ENCODE measurements at regions not wholly inside any gene's neighbourhood (a gene's known extent, or its start where the extent isn't known, plus 50 kb on each side); places are given as distances from the start of the nearest gene placed in this dataset.
"Not testable (repeated sequence)": the region's sequence is repeated elsewhere in the genome, so short reads cannot be mapped to it uniquely, and the experiment has no call there.

GRCh38 chr18:78241535-78242253, 737.9 kb upstream of the SALL3 start:
- DNase-seq, result no peak

GRCh38 chr18:78242254-78242643, 737.4 kb upstream of the SALL3 start:
- no peak for DNase-seq

DNA sequence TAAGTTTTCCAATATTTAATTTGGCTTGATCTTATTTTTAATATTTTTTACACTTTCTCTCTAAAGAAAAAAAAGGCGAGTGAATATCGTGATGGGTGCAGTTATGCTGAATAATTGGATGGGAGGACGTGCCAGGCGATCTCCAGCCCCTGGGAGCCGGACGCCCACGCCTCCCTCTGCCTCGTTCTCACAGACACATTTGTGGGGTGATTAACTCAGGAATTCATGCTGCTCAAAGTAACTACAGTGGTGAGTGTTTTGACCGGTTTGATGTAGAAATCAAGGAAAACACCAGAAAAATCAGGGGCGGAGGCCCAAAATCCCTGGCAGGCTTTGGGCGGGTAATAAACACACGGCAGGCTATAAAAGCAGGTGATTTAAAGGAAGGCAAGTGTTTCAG, 736.8 kb upstream of the SALL3 start:
- no peak for DNase-seq

- DNase-seq, result no peak
These were observed 734.8 kb upstream of the SALL3 start for GRCh38 chr18:78244779-78245178.

DNA sequence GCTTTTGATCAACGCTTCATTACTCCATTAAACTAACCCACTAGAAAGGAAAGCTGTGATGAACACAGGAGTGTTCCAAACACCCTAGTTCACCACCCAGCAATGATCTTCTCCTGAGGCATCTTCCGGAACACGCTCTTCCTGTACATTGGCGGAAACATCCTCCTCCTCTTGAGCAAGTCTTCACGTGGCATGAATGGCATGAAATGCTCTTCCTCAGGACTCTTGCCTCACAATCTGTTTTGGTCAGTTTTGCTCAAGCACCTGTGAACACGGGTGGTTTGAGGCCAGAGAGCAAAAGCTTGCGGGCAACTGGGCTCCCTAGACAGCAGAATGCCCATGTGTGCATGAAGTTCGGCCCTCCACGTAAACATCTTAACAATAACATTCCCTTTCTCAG, 734.2 kb upstream of the SALL3 start:
- DNase-seq, result no peak

DNA sequence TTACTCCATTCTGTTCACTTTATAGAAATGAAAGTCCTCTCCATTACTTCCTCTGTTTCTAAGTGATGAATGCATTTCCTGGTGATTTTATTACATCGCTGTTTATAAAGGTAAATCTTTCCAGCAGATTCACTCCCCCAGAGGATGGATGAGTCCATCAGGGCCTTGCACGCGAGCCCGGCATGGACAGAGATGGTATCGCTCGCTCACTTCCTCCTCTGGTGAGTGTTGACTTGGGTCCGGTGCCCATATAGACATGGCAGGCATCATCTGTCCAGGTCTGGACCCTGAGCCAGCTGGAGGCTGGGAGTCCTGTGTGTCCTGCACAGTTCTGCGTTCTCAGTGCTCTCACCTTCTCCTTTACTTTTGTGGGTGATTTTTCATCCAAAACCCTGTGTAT, 733.6 kb upstream of the SALL3 start:
- no peak for DNase-seq

DNA sequence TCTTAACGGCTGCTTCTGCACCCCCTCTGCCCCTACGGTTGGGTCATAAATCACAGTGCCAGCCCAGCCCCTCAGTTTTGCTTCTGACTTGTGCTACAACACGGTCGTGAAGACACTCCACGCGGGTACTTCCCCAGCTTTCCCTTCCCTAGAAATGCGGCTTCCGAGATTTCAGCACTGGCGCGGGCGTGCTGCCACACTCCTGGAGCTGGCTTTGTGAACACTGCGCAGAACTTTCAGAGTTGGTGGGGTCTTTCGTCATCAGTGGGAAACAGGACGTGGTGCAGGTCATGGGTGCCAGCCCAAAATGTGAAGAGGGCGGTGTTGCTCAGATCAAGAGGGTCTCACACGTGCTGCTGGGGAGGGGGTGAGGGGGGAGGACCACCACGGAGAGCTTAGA, 733.0 kb upstream of the SALL3 start:
- DNase-seq, result no peak

- no peak for DNase-seq
These were observed 731.9 kb upstream of the SALL3 start for GRCh38 chr18:78247615-78248289.

- DNase-seq, result no peak
These were observed 724.6 kb upstream of the SALL3 start for GRCh38 chr18:78255013-78255412.

- no peak for DNase-seq
These were observed 711.2 kb upstream of the SALL3 start for GRCh38 chr18:78268226-78268988.

- no peak for DNase-seq
These were observed 707.8 kb upstream of the SALL3 start for GRCh38 chr18:78271790-78272189.

- no peak for DNase-seq
These were observed 705.7 kb upstream of the SALL3 start for GRCh38 chr18:78273876-78274275.

DNA sequence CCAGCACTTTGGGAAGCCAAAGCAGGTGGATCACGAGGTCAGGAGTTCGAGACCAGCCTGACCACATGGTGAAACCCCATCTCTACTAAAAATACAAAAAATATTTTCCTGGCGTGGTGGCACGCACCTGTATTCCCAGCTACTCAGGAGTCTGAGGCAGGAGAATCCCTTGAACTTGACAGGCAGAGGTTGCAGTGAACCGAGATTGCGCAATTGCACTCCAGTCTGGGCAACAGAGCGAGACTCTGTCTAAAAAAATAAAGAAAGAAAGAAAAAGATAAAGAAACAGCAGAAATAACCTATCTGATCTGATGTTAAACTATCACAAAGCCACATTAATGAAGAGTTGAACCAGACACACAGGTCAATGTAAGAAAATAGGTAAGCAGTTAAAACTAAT, 696.2 kb upstream of the SALL3 start:
- DNase-seq, result not testable (repeated sequence)

DNA sequence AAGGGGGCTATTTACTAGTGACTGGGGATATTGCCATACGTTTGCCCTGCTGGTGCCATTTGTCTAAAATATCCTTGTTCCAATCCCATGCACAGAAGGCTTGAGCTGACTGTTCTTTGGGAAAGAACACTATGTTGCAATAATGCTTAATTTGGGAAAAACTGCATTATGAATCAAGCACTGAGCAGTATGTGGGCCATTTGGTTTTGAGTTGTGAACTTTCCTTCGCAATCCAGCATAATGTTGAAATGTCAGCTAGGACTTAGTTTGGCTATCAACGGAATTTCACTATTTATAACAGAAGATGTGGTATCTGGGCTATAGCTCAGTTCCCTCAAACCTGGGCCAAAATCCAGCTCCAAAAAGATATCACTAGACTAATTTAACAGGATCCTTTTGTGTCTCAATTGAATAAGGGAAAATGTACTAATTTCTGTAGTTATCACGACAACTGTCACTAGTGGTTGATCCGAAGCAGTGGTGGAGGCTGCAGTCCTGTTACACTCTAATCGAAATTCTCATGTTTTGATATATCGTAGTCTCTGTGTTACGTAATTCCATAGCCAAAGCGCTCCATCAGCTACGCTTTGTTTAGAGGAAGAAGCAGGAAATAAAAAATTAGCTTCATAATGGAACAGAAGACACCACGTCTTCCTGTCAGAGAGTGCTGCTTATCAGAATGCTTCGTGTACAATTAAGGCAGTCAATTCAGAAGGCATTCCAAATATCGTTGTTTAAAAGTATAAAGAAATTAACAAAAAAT, 686.8 kb upstream of the SALL3 start:
- DNase-seq, result no peak

- DNase-seq, result no peak
These were observed 686.1 kb upstream of the SALL3 start for GRCh38 chr18:78293540-78293939.

DNA sequence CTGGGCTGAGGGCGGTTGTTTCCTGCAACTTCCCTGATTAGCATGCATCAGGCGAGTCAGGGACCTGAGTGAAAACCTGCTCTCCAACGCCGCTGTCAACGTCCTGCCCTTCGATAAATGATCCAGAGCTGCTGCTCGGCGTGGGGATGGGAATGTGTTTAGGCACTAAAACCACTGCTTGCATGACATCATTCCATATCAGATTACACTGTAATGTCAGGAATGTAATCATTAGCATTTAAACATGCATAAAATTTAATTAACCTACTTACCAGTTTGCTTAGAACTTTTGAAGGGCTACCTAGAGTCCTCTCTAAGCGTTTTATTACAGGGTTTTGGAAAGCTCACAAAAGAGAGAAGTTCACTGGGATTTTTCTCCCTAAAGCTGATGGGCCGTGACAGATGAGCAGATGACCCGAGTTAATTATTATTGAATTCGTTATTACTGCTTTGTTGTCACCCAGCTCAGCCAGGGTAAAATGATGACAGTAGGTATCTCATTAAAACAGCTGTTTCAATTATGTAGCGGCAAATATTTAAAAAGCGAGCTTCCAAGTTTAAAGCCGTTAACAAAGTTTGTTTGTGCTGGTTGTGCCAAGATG, 685.6 kb upstream of the SALL3 start:
- no peak for DNase-seq

DNA sequence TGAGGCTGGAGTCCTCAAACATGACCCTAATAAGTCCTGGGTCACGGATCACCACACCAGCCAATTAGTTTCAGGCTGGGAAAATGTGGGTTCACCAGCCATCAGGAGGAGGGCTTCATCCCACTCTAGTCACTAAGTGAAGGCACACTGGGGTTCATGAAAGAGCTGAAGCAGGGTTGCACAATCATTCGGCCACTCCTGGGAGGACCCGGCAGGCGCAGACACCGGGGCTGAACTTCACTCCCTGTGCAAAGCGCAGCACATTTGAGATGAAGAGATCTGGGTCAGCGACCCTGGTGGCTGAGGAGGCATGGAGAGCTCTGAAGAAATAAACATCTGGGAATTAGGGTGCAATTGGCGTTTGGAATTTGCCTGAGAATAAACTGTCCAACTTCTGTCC, 684.4 kb upstream of the SALL3 start:
- DNase-seq, result no peak

DNA sequence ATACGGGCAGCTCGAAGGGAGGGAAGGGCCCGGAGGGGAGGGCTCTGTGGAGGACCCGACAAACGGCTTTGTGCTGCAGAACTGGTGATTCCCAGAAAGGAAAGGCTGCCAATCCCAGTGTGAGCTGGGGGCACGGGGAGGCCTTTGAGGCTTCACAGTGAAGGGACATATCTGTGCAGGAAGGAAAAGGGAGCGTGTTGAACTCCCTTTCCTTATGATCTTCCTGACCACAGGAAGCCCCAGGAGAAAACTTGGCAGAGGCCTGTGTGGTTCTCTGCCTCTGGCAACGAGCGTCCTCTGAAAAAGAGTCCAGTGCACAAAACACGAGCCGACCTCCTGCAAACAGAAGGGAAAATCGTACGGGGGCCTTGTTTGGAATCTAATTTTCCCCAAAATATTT, 683.5 kb upstream of the SALL3 start:
- DNase-seq, result no peak

DNA sequence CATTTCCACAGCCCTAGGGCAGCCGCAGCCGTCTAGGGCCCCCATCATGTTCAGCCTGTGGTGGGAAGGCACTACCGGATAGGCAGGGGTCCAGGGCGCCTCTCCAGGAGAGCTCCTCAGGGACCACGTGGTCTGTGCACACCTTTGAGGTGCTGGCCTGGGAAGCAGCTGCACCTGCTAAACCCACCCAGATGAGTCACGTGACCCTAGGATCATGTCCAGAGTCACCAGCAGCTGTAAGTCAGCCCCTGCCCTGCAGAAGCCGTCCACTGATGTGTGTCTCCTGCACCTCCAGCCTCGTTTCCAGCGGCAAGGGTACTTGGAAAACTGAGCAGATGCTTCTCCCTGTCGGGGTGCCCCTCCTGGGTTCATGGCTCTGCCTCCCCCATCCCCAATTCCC, 682.6 kb upstream of the SALL3 start:
- no peak for DNase-seq

DNA sequence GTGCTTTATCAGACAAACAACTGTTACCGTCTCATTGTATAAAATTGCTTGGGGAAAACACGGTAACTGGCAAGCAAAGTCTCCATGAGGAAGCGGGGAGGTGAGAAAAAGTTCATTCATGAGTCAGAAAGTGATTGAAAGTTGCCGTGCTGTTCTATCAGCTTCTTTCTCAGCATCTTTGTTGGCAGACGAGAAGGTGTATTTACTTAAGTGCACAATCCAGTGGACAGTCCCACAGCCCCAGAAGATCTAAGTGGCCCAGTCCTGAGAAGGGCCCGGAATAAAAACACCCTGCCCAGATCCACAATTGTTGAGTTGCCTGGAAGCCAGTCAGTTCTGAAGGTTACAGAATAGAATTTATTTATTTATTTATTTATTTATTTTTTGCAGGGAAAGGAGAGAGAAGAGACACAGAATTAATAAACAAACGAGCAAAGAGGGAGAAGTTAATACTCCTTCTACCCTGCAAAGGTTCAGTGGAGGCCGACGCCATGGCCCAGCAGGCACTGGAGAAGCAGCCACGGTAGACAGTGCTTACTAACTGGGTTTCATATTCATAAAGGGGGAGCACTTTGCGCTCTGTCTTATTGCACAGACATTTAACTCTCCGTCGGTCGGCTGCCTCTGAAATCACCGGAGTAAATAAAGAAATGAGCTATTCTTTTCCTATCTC, 676.0 kb upstream of the SALL3 start:
- no peak for DNase-seq

- DNase-seq, result no peak
These were observed 675.1 kb upstream of the SALL3 start for GRCh38 chr18:78304192-78305164.

Data from NCI-H1048 (cell line).